IPS DF 4.7 (cell line): ENCODE measurements at regions not wholly inside any gene's neighbourhood (a gene's known extent, or its start where the extent isn't known, plus 50 kb on each side); places are given as distances from the start of the nearest gene placed in this dataset.

Experiments
- DNase-seq: peaks from one replicate; pipeline ENCODE4 v3.0.0-alpha.2; 2013; ENCODE audit warnings: low spot score; ENCODE audit errors: extremely low read depth

DNA sequence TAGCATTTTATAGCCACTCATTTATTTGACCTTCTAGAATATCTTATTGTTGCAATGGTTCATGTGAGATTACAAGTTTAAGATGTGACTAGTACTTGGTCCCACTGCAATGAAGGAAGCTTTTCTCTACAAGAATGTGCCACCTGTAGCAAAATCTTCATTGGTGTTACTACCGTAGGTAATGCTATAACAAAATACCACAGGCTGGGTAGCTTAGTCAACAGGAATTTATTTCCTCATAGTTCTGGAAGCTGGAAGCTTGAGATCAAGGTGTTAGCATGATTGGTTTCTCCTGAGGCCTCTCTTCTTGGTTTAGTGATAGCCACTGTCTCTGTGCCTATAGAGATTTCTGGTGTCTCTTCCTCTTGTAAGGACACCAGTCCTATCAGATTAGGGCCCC lies 441.0 kb downstream of the GPM6A start:
- DNase-seq, result no peak

GRCh38 chr4:175373031-175373430 lies 439.0 kb downstream of the GPM6A start:
- DNase-seq, result no peak

DNA sequence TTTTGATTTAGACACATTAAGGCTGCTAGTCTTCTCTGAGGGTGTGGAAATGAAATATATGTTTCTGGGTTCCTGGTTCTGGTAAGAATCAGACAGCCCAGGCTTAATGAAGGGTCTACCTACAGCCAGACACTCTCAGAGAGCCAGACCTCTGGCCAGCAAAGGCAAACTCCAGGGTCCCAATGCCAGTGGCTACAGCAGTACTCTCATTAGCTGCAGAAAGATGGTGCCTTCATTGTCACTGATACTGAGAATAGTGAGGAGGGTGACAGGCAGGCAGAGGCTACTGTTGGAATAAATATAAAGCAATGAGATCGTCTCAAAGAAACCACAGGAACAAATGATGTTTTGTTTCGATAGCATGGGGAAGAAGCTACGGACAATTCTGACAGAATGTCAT lies 437.6 kb downstream of the GPM6A start:
- no peak for DNase-seq

- DNase-seq, result no peak
Observed at GRCh38 chr4:175376287-175376977, 435.6 kb downstream of the GPM6A start.

- DNase-seq, result no peak
Observed at GRCh38 chr4:175377203-175377602, 434.9 kb downstream of the GPM6A start.

DNA sequence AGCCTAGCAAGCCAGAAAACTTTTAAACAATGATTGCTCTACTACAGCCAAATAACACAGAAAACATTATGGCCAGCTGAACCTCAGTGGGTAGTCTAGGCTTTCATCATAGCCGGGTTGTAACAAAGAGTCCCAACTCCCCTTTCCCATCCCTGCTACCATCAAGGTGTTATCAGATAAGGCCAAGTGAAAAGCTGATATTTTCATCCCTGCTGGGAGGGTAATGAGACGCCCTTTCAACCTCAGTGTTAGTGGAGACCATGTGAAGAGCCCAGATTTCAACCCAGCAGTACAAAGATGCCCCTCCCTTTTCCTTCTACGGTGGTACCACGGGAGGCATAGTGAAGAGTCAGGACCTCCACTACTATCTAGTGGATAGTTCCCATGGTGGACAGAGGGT lies 433.7 kb downstream of the GPM6A start:
- DNase-seq, result no peak

DNA sequence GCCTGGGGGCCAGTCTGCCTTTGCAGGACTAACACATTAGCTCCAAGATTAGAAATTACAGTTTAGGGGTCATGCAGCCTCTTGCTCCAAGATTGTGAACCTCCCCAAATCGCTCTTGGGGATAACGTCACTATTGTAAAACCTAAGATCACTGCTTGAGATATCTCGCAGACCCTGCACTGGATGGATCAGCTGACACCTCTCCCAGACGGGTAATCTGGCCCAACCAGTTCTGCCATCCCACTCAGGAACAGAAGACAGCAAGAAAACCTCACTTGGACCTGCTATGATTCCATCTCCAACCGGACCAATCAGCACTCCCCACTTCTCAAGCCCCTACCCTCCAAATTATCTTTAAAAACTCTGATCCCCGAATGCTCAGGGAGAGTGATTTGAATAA lies 431.2 kb downstream of the GPM6A start:
- DNase-seq, result no peak

- no peak for DNase-seq
Observed at GRCh38 chr4:175385797-175386196, 426.3 kb downstream of the GPM6A start.

DNA sequence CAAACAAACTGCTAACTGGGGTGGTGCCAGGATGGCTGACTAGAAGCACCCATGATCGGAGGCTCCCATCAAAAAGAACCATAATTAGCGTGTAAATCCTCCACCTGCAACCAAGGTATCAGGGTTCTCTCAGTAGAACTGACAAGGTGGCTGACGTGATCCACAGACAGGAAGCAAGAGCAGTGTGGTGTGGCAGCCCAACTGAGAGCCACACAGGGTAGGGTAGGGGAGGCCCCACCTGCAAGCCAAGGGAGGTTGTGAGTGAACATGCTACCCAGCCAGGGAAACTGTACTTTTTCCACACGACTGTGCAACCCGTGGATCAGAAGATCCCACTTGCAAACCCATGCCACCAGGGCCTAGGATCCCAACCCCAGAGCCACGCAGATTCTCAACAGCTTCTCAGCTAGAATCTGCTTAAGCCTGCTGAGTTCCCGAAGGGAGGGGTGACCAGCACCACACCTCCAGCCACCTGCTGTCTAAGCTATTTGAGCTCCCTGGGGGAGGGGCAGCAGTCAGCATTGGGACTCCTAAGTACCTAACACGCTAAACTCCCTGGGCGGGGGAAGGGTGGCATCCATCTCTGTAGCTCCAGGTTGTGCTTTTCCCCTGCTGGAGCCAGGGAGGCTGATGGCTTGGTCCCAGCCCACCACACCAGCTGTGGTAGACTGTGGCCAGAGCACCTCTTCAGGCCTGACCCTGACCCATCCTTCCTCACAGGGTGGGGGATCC lies 425.1 kb downstream of the GPM6A start:
- DNase-seq, result no peak

DNA sequence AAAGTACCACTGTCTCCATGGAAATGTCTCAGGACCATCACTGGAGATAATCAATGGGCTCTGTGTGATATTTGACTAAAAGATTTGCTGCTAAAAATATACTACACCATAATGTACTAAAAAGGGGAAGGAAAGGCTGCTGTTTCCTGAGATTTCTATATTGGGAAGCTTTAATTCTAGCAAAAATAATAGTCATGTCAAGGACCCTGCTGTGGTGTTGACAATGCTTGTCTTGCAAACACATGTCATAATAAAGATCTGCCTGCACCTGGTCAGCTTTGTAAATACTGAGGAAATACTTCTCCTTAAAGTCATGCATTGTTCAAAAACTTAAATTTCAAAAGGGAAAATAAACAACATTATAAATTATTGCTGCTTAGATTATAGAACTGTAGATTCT lies 417.9 kb downstream of the GPM6A start:
- no peak for DNase-seq

DNA sequence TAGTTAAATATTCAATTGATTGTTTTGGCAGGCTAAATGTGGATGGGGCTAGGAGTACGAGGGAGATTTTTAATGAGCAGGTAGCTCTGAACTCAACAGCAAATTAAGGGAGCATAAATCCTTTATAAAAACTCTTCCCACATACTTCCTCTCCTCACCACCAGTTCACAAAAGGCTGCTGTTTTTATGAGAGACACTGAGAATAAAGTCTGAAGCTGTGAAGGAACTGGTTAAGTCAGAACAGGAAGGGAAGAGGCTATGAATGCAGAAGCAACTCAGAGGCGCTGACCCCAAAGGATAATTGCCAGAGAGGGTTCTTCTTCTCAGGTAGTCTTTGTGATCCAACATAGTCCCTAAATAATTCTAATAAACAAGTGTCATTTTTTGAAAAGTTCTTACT lies 406.1 kb downstream of the GPM6A start:
- DNase-seq, result no peak

DNA sequence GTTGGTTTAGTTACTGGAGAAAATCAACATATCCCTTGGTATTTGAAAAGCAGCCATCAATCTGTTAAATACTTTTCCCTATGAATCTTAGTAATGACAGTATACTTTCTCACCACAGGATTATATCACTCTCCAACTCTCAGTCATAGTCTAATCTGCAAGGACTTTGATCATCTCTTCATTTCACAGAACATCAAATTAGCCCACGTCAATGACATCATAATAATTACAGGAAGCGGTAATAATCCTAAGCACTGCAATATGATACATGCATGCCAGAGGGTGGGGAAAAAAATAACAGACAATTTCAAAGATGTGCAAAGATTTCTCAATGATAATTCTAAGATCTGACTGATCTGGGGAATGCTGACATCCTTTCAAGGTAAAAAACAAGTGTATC lies 404.1 kb downstream of the GPM6A start:
- no peak for DNase-seq

GRCh38 chr4:175411251-175411650 lies 400.8 kb downstream of the GPM6A start:
- DNase-seq, result no peak

DNA sequence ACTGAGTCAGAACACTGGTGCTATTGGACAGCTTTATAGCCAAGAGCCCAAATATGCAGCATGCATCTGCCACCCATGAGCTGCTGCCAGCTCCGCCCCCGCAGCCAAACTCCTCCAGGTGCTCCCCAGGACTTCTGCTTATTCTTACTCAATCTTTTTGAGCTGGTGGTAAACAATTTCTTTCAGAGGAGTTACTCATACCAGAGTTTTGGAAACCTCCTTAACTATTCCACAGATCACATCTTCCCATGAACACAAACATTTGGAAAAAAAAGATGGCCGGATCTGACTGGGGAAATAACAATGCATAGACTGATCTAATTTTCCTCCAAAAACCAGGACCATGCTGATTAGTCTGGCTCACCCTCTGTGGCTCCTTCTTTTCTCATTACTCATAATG lies 399.9 kb downstream of the GPM6A start:
- DNase-seq, result no peak

GRCh38 chr4:175412746-175413145 lies 399.3 kb downstream of the GPM6A start:
- DNase-seq, result no peak

GRCh38 chr4:175413561-175413960 lies 398.5 kb downstream of the GPM6A start:
- no peak for DNase-seq

GRCh38 chr4:175414602-175415001 lies 397.5 kb downstream of the GPM6A start:
- DNase-seq, result no peak

- DNase-seq, result no peak
Observed at GRCh38 chr4:175418516-175418915, 393.5 kb downstream of the GPM6A start.

DNA sequence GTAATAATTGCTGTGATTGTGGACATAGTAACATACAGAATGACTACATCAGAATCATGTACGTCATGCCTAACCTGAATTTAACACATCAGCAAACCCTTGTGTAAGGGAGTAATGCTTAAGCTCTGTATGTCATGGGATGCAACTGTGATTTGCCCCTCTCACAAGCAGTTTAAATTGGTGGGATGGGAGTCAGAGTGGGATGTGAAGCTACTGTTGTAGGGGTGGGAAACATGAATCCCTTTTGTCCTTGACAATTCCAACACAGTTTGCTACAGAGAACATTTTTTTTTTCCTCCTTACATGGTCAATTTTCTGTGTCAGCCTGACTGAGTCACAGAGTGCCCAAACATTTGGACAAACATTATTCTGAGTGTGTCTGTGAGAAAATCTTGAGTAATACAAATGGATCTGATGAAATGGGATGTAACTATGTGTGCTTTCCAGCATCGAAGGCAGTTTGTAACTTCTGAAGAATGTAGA lies 392.8 kb downstream of the GPM6A start:
- no peak for DNase-seq

DNA sequence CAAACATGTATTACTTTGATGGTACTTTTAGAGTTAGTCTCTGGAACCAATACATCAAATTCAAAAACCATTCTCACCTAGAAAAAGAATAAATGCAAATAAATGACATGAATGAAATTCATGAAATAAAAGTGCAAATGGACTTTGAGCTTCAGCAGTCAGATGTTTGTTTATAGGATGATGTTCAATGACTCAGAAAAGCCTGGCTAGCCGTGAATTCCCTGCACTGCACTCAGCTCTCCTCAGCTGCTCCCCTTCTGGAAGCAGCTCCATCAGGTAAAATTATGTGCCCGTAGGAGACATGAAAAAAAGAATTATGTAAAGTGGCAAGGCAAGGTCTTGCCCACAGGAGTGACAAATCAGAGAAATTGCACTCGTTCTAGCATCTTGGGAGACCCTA lies 390.6 kb downstream of the GPM6A start:
- no peak for DNase-seq

- DNase-seq, result no peak
Observed at GRCh38 chr4:175422331-175422730, 389.7 kb downstream of the GPM6A start.

DNA sequence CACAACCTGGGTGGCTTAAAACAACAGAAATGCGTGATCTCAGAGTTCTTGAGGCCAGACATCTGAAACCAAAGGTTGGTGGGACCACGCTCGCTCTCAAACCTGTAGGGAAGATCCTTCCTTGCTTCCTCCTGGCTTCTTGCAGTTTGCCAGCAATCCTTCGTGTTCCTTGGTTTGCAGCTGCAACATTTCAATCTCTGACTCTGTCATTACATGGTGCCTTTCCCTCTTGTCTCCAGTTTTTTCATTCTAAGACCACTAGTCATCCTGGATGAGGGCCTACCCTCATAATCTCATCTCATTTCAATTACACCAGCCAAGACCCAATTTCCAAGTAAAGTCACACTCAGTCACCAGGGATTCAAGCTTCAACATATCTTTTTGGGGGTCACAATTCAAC lies 388.0 kb downstream of the GPM6A start:
- DNase-seq, result no peak

GRCh38 chr4:175427751-175428150 lies 384.3 kb downstream of the GPM6A start:
- no peak for DNase-seq
